HepG2 (cell line): ENCODE measurements at regions not wholly inside any gene's neighbourhood (a gene's known extent, or its start where the extent isn't known, plus 50 kb on each side); places are given as distances from the start of the nearest gene placed in this dataset.

Experiments
- ATAC-seq: fragments of 200-7000 bp; cut with Tn5 transposase; 3 replicates; pipeline ENCODE4 v1.9.1; 2020; ENCODE audit warnings: mild to moderate bottlenecking, moderate library complexity
- BruUV-seq: library from RNA; stranded (reverse); fragments of 400-500 nt; replicated peaks from 2 replicates; lab custom pipeline; 2021; lab: Mats Ljungman, UMichigan
- CTCF ChIA-PET: fragments of 300-600 bp; formaldehyde crosslinking; extraction: SDS; loops from one replicate; lab custom pipeline; 2021; ENCODE audit warnings: low total read pairs, inconsistent platforms, low intra/inter-chr PET ratio; lab: Yijun Ruan, JAX
- POLR2A ChIA-PET: fragments of 350-600 bp; sonication (Branson Sonifier 250); formaldehyde crosslinking; loops from one replicate; lab custom pipeline; 2020; ENCODE audit warnings: antibody characterized with exemption, inconsistent platforms; lab: Yijun Ruan, JAX
- DNase-seq: peaks from one replicate; pipeline ENCODE4 v3.0.0-alpha.2; 2015; ENCODE audit warnings: low spot score
- FAIRE-seq: peaks from 3 replicates; lab custom pipeline; 2011; peaks lifted over from hg19 to GRCh38; lab: Jason Lieb, UNC
- H2AFZ ChIP-seq: one replicate; pipeline ENCODE4 v1.6.1; 2011; ENCODE audit warnings: low read length, inconsistent platforms
- H3K27ac ChIP-seq: fragments of 300-600 bp; 3 replicates; pipeline ENCODE4 v1.8.0; 2011; ENCODE audit warnings: mixed run types, mild to moderate bottlenecking, mixed read lengths, low read length, inconsistent platforms; ENCODE audit not compliant: insufficient read depth; ENCODE audit errors: extremely low read length
- H3K27me3 ChIP-seq, 2 experiments: fragments of 200-600 bp in 1 of 2; 2 replicates in 1 of 2; 3 replicates in 1 of 2; pipeline versions ENCODE4 v1.6.0 to v1.8.0; 2011; ENCODE audit warnings: low read length in 2 of 2, mild to moderate bottlenecking in 2 of 2, moderate library complexity in 2 of 2, inconsistent platforms in 1 of 2; ENCODE audit not compliant: insufficient read depth in 2 of 2, control insufficient read depth in 1 of 2
- H3K36me3 ChIP-seq, 2 experiments: fragments of 200-600 bp in 1 of 2; replicated peaks in 1 of 2; 2 replicates in 1 of 2; 3 replicates in 1 of 2; pipeline versions ENCODE4 v1.5.1 to v1.8.0; 2011; ENCODE audit warnings: low read length in 2 of 2, inconsistent platforms in 1 of 2; ENCODE audit not compliant: insufficient read depth in 2 of 2, control insufficient read depth in 1 of 2
- H3K4me1 ChIP-seq: 2 replicates; pipeline ENCODE4 v1.5.1; 2012; ENCODE audit warnings: low read length, inconsistent platforms; ENCODE audit not compliant: insufficient read depth
- H3K4me2 ChIP-seq: 2 replicates; pipeline ENCODE4 v1.6.0; 2011; ENCODE audit warnings: low read depth, low read length, inconsistent platforms
- H3K4me3 ChIP-seq, 3 experiments: fragments of 200-600 bp in 1 of 3; sonication (generic), shearing (Covaris generic) in 1 of 3; replicated peaks in 1 of 3; 2 replicates each; pipeline ENCODE4 v1.5.1; 2011 to 2016; ENCODE audit warnings: low read length in 3 of 3, inconsistent platforms in 2 of 3, low read depth in 2 of 3, mild to moderate bottlenecking in 2 of 3, control low read depth in 1 of 3, mixed read lengths in 1 of 3; ENCODE audit not compliant: insufficient read depth in 1 of 3
- H3K79me2 ChIP-seq: one replicate; pipeline ENCODE4 v1.6.1; 2011; ENCODE audit warnings: low read length, inconsistent platforms; ENCODE audit not compliant: insufficient read depth
- H3K9ac ChIP-seq: 2 replicates; pipeline ENCODE4 v1.6.0; 2011; ENCODE audit warnings: mild to moderate bottlenecking, low read depth, low read length, inconsistent platforms; ENCODE audit not compliant: insufficient read depth
- H3K9me3 ChIP-seq: 2 replicates; pipeline ENCODE4 v1.5.1; 2012; ENCODE audit warnings: mild to moderate bottlenecking, low read length
- H4K20me1 ChIP-seq: 2 replicates; pipeline ENCODE4 v1.6.0; 2011; ENCODE audit warnings: inconsistent platforms, mild to moderate bottlenecking, low read length, moderate library complexity; ENCODE audit not compliant: insufficient read depth
- CENPBD1 ChIP-seq: sonication (generic); formaldehyde crosslinking; IDR thresholded peaks from 2 replicates; pipeline ENCODE4 v1.8.0; 2022; ENCODE audit warnings: missing genetic modification reagents, low read depth, mild to moderate bottlenecking, borderline replicate concordance
- GMEB2 ChIP-seq: IDR thresholded peaks from 2 replicates; pipeline ENCODE4 v1.6.1; 2016; ENCODE audit warnings: missing biosample characterization, missing genetic modification reagents, low read depth
- LRRFIP1 ChIP-seq: sonication (generic); formaldehyde crosslinking; conservative IDR thresholded peaks from 2 replicates; pipeline ENCODE4 v1.4.0; 2020; ENCODE audit warnings: missing genetic modification reagents
- NR2F1 ChIP-seq, 2 experiments: fragments of 450-650 bp in 1 of 2; formaldehyde crosslinking in 1 of 2; IDR thresholded peaks; 2 replicates each; pipeline versions ENCODE4 v1.5.0 to v1.6.1; 2016 to 2020; ENCODE audit warnings: mild to moderate bottlenecking in 1 of 2, missing compliant biosample characterization in 1 of 2, missing genetic modification reagents in 1 of 2, moderate library complexity in 1 of 2
- POLR2G ChIP-seq: fragments of 200-400 bp; formaldehyde crosslinking; IDR thresholded peaks from 2 replicates; pipeline ENCODE4 v1.6.1; 2018; ENCODE audit warnings: mild to moderate bottlenecking, low read depth, low read length, moderate library complexity
- PRDM15 ChIP-seq: sonication (generic); formaldehyde crosslinking; IDR thresholded peaks from 2 replicates; pipeline ENCODE4 v1.4.0; 2020; ENCODE audit warnings: missing genetic modification reagents
- SMARCE1 ChIP-seq: fragments of 450-650 bp; IDR thresholded peaks from 2 replicates; pipeline ENCODE4 v1.6.1; 2017; ENCODE audit warnings: borderline replicate concordance
- ZNF138 ChIP-seq: sonication (generic); formaldehyde crosslinking; IDR thresholded peaks from 2 replicates; pipeline ENCODE4 v1.5.0; 2020; ENCODE audit warnings: mild to moderate bottlenecking, low read depth, missing genetic modification reagents
- ZNF564 ChIP-seq: sonication (generic); formaldehyde crosslinking; IDR thresholded peaks from 2 replicates; pipeline ENCODE4 v1.8.1; 2023; ENCODE audit warnings: mild to moderate bottlenecking, missing genetic modification reagents
- ZNF878 ChIP-seq: sonication (generic); formaldehyde crosslinking; IDR thresholded peaks from 2 replicates; pipeline ENCODE4 v1.8.1; 2023; ENCODE audit warnings: mild to moderate bottlenecking, missing genetic modification reagents, moderate library complexity
- in situ Hi-C: cut with HindIII; loops from 2 replicates; pipeline ENCODE4 v1.10.0; 2017; ENCODE audit warnings: low pct_unique_long_range_greater_than_20kb; ENCODE audit not compliant: extremely low pct_ligation_motif_present
- intact Hi-C: fragments of 100-400 bp; cut with micrococcal nuclease; formaldehyde crosslinking; loops from one replicate; pipeline ENCODE4 v1.10.0; 2022; ENCODE audit not compliant: unreplicated experiment

GRCh38 chr1:190003376-190003775 is 474.3 kb downstream of the BRINP3 start:
- FAIRE-seq = no peak

More at GRCh38 chr1:190003376-190003775, 474.3 kb downstream of the BRINP3 start:
- H3K4me3 ChIP-seq = no peak overlapping the region
- H3K4me1 ChIP-seq = no peaks in the 10 kb centered on the region
- no peak overlapping the region for H2AFZ ChIP-seq
- no peak overlapping the region for H3K9ac ChIP-seq
- H3K9me3 ChIP-seq = no peaks in the 10 kb centered on the region
- no peaks in the 10 kb centered on the region for H3K27me3 ChIP-seq
- in situ Hi-C loops (no loop called here), intact Hi-C loops (no loop called here)
- ATAC-seq (no peak), DNase-seq (no peak)
- no peaks in the 10 kb centered on the region for H3K79me2 ChIP-seq
- BruUV-seq = no TSS peak
- H4K20me1 ChIP-seq = no peaks in the 10 kb centered on the region; the same call in 1 of the 2 replicates
- TF ChIP-seq ZNF564 (CRISPR knock-in tag) = no peak
- TF ChIP-seq ZNF878 (CRISPR knock-in tag) = no peak
- TF ChIP-seq LRRFIP1 = no peak
- no peak for TF ChIP-seq GMEB2
- no peak for TF ChIP-seq PRDM15 (CRISPR knock-in tag)
- no peak for TF ChIP-seq ZNF138
- TF ChIP-seq SMARCE1 = no peak
- TF ChIP-seq NR2F1 (CRISPR knock-in tag; IDR thresholded peaks at IDR 0.05) = no peak
- TF ChIP-seq CENPBD1 (CRISPR knock-in tag) = no peak
- TF ChIP-seq POLR2G = no peak
- ChIA-PET CTCF (no interaction called here), POLR2A (no interaction called here)
- H3K4me2 ChIP-seq = no peak overlapping the region
- H3K36me3 ChIP-seq = no peaks in the 10 kb centered on the region
- H3K27ac ChIP-seq = no peak overlapping the region
